GM23248 (cell line): ENCODE measurements at regions not wholly inside any gene's neighbourhood (a gene's known extent, or its start where the extent isn't known, plus 50 kb on each side); places are given as distances from the start of the nearest gene placed in this dataset.
"Not testable (repeated sequence)": the region's sequence is repeated elsewhere in the genome, so short reads cannot be mapped to it uniquely, and the experiment has no call there.

ENCODE experiments used
- DNase-seq: peaks from one replicate; pipeline ENCODE4 v3.0.0-alpha.2; 2015
- H2AFZ ChIP-seq: fragments of 200-600 bp; sonication (generic); 2 replicates; pipeline ENCODE4 v1.6.1; 2016; ENCODE audit warnings: antibody characterized with exemption
- H3F3A ChIP-seq: fragments of 200-600 bp; sonication (generic); 2 replicates; pipeline ENCODE4 v1.6.1; 2016; ENCODE audit warnings: mild to moderate bottlenecking, antibody characterized with exemption, mixed run types; ENCODE audit not compliant: insufficient read depth
- H3K27ac ChIP-seq: fragments of 200-600 bp; sonication (generic); 2 replicates; pipeline ENCODE4 v1.5.1; 2016; ENCODE audit warnings: mild to moderate bottlenecking
- H3K27me3 ChIP-seq: fragments of 200-600 bp; sonication (generic); replicated peaks from 2 replicates; pipeline ENCODE4 v1.6.1; 2016; ENCODE audit warnings: mild to moderate bottlenecking; ENCODE audit not compliant: insufficient read depth
- H3K36me3 ChIP-seq: fragments of 200-600 bp; sonication (generic); 2 replicates; pipeline ENCODE4 v1.6.1; 2016; ENCODE audit warnings: low read depth, mild to moderate bottlenecking
- H3K4me1 ChIP-seq: fragments of 200-600 bp; sonication (generic); 2 replicates; pipeline ENCODE4 v1.6.1; 2016; ENCODE audit warnings: mild to moderate bottlenecking; ENCODE audit not compliant: insufficient read depth
- H3K4me2 ChIP-seq: fragments of 200-600 bp; sonication (generic); one replicate; pipeline ENCODE4 v1.6.1; 2016; ENCODE audit warnings: mild to moderate bottlenecking; ENCODE audit not compliant: unreplicated experiment
- H3K4me3 ChIP-seq: fragments of 200-600 bp; sonication (generic); 2 replicates; pipeline ENCODE4 v1.5.1; 2016; ENCODE audit warnings: mild to moderate bottlenecking
- H3K79me2 ChIP-seq: fragments of 200-600 bp; sonication (generic); 2 replicates; pipeline ENCODE4 v1.6.1; 2016; ENCODE audit warnings: mild to moderate bottlenecking; ENCODE audit not compliant: insufficient read depth
- H3K9ac ChIP-seq: fragments of 200-600 bp; sonication (generic); 2 replicates; pipeline ENCODE4 v1.6.1; 2016; ENCODE audit warnings: mild to moderate bottlenecking
- H3K9me2 ChIP-seq: fragments of 200-600 bp; sonication (generic); 2 replicates; pipeline ENCODE4 v1.6.1; 2016; ENCODE audit warnings: mixed run types, mild to moderate bottlenecking, moderate library complexity; ENCODE audit not compliant: insufficient read depth
- H3K9me3 ChIP-seq: fragments of 200-600 bp; sonication (generic); one replicate; pipeline ENCODE4 v1.6.1; 2017; ENCODE audit warnings: low read depth
- H4K20me1 ChIP-seq: fragments of 200-600 bp; sonication (generic); 2 replicates; pipeline ENCODE4 v1.6.0; 2016; ENCODE audit not compliant: insufficient read depth
- EZH2 ChIP-seq: fragments of 200-600 bp; sonication (generic); IDR thresholded peaks from 2 replicates; pipeline ENCODE4 v1.6.1; 2018; ENCODE audit warnings: antibody characterized with exemption, mild to moderate bottlenecking; ENCODE audit not compliant: insufficient read depth, poor library complexity, severe bottlenecking
- EZH2phosphoT487 ChIP-seq: fragments of 200-600 bp; sonication (generic); IDR thresholded peaks from 2 replicates; pipeline ENCODE4 v1.6.1; 2018; ENCODE audit warnings: antibody characterized with exemption, moderate library complexity, mild to moderate bottlenecking, low read depth; ENCODE audit not compliant: insufficient read depth
- WGBS, 2 experiments: methylation state at CpG; one replicate each; pipeline ENCODE4 v1.1.6; 2015 to 2017; ENCODE audit warnings: low lambda C conversion rate in 2 of 2, low coverage in 1 of 2; ENCODE audit errors: missing lambda C conversion rate in 2 of 2; 5-methylcytosine and 5-hydroxymethylcytosine counted together
- in situ Hi-C: fragments of 300-500 bp; cut with MboI; formaldehyde crosslinking; loops from 2 replicates; pipeline ENCODE4 v1.15.0; 2020

DNA sequence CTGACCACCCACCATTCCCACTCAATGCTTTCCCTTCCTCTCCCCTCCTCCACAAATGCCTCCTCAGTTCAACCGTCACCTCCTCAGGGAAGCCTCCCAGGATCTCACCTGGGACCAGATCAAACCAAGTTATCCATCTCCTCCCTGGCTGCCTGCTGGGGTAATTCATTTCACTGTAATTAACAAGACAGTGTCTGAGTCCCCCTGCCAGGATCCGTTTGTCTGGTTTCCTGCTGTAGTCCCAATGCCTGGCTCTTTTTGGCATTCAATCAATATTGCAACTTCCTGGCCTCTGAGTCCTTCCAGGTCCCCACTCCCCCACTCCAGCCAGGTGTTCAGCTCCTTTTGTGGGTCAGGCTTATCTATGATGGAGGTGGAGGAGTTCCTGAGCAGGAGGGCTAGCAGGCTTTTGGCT is 687.7 kb downstream of the PTPRU start:
- no peak overlapping the region for H2AFZ ChIP-seq
- in situ Hi-C loops: no loop called here
- no peak for DNase-seq
- H3K4me2 ChIP-seq: no peak overlapping the region
- no peak overlapping the region for H3K4me3 ChIP-seq
- H3K27me3 ChIP-seq: no peaks in the 10 kb centered on the region
- no peaks in the 10 kb centered on the region for H3K9me2 ChIP-seq
- H3K36me3 ChIP-seq: no peaks in the 10 kb centered on the region
- no peaks in the 10 kb centered on the region for H3F3A ChIP-seq
- no peaks in the 10 kb centered on the region for H4K20me1 ChIP-seq
- no peak overlapping the region for H3K27ac ChIP-seq
- 4% methylated on average over 2 of the region's 2 CpGs for WGBS, 2 experiments
- no peaks in the 10 kb centered on the region for H3K9me3 ChIP-seq
- TF ChIP-seq EZH2: no peak
- no peak for TF ChIP-seq EZH2phosphoT487
- H3K9ac ChIP-seq: no peak overlapping the region
- no peaks in the 10 kb centered on the region for H3K79me2 ChIP-seq
- no peaks in the 10 kb centered on the region for H3K4me1 ChIP-seq

DNA sequence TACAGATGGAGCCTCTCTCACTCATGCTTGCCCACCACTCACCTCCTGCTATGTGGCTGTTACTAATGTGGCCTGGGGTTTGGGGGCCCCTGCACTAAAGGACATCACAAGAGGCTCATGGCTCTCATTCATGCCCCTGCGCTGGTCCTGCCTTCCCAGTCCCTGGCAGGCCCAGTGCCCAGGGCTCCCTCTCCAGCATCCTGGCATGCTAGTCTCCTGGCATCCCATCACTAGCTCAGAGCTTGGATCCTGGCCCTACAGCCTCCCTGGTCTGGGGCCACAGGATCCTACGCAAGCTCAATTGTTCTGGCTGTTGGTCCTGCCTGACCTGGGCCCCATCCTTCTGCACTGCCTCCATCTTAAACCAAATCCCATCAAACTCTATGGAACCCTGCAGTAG is 685.4 kb downstream of the PTPRU start:
- Histone ChIP-seq H4K20me1 (no peaks in the 10 kb centered on the region), H3K27ac (no peak overlapping the region), H3K9me3 (no peaks in the 10 kb centered on the region), H3F3A (no peaks in the 10 kb centered on the region), H3K79me2 (no peaks in the 10 kb centered on the region), H3K9me2 (no peaks in the 10 kb centered on the region), H3K27me3 (0 out of 2 replicates have a peak, but pooled peaks cover 2% of the 10 kb centered on the region), H2AFZ (no peak overlapping the region), H3K36me3 (no peaks in the 10 kb centered on the region), H3K4me2 (no peak overlapping the region), H3K4me1 (no peaks in the 10 kb centered on the region), H3K9ac (no peak overlapping the region), H3K4me3 (no peak overlapping the region)
- DNase-seq: no peak
- in situ Hi-C loops: no loop called here
- 60 to 80% methylated on average over 2 of the region's 2 CpGs for WGBS, 2 experiments
- TF ChIP-seq EZH2 (no peak), EZH2phosphoT487 (no peak)

DNA sequence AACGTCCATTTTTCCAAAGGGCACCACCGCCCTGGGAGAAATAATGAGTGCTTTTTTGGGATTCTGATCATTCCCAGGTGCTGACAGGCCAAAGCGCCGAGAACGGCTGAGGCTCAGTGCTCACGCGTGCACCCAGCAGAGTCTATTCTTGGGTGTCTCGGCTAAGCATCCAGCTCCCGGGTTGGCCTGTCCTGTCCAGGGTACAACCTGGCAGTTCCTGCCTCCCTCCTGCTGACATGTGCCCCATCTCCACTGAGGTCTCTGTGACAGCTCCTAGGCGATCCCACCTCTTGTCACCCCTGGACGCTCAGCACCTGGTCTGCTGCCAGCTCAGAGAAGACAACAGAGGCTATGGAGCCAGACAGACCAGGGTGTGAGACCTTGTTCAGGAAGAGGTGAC is 684.5 kb downstream of the PTPRU start:
- Histone ChIP-seq H3K4me2 (no peak overlapping the region), H3K36me3 (no peaks in the 10 kb centered on the region), H3K27me3 (0 out of 2 replicates have a peak, but pooled peaks cover 8% of the 10 kb centered on the region), H3K4me3 (no peak overlapping the region), H3K9me3 (no peaks in the 10 kb centered on the region), H3K4me1 (no peaks in the 10 kb centered on the region), H4K20me1 (no peaks in the 10 kb centered on the region), H3F3A (no peaks in the 10 kb centered on the region), H3K79me2 (no peaks in the 10 kb centered on the region), H3K9me2 (no peaks in the 10 kb centered on the region), H3K27ac (no peak overlapping the region), H3K9ac (no peak overlapping the region), H2AFZ (no peak overlapping the region)
- in situ Hi-C loops: no loop called here
- 24 to 26% methylated on average over 11 of the region's 11 CpGs for WGBS, 2 experiments
- TF ChIP-seq EZH2 (no peak), EZH2phosphoT487 (no peak)
- DNase-seq: no peak

GRCh38 chr1:29920316-29920715 is 684.0 kb downstream of the PTPRU start:
- Histone ChIP-seq H3F3A (no peaks in the 10 kb centered on the region), H3K27ac (no peak overlapping the region), H4K20me1 (no peaks in the 10 kb centered on the region), H3K4me3 (no peak overlapping the region), H3K4me1 (no peaks in the 10 kb centered on the region), H3K79me2 (no peaks in the 10 kb centered on the region), H3K9me2 (no peaks in the 10 kb centered on the region), H3K9me3 (no peaks in the 10 kb centered on the region), H2AFZ (no peak overlapping the region), H3K27me3 (0 out of 2 replicates have a peak, but pooled peaks cover 8% of the 10 kb centered on the region), H3K4me2 (no peak overlapping the region), H3K36me3 (no peaks in the 10 kb centered on the region), H3K9ac (no peak overlapping the region)
- in situ Hi-C loops: no loop called here
- TF ChIP-seq EZH2phosphoT487: no peak
- no peak for TF ChIP-seq EZH2
- no peak for DNase-seq
- 28 to 29% methylated on average over 7 to 9 of the region's 9 CpGs for WGBS, 2 experiments

DNA sequence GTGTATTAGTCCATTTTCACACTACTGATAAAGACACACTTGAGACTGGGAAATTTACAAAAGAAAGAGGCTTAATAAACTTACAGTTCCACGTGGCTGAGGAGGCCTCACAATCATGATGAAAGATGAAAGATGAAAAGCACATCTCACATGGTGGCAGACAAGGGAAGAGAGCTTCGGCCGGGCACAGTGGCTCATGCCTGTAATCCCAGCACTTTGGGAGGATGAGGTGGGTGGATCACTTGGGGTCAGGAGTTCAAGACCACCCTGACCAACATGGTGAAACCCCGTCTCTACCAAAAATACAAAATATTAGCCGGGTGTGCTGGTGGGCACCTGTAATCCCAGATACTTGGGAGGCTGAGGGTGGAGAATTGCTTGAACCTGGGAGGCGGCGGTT is 682.7 kb downstream of the PTPRU start:
- H3F3A ChIP-seq, in situ Hi-C loops, H3K36me3 ChIP-seq, H3K79me2 ChIP-seq, H3K4me2 ChIP-seq, H3K9me2 ChIP-seq, H4K20me1 ChIP-seq, H3K27ac ChIP-seq, H3K4me1 ChIP-seq, H3K9me3 ChIP-seq, H3K4me3 ChIP-seq, DNase-seq, H3K9ac ChIP-seq, H2AFZ ChIP-seq, H3K27me3 ChIP-seq: not testable (repeated sequence)
- 46 to 57% methylated on average over 7 of the region's 7 CpGs for WGBS, 2 experiments
